ENCODE measurements at regions not wholly inside any gene's neighbourhood (a gene's known extent, or its start where the extent isn't known, plus 50 kb on each side); places are given as distances from the start of the nearest gene placed in this dataset.
"Not testable (repeated sequence)": the region's sequence is repeated elsewhere in the genome, so short reads cannot be mapped to it uniquely, and the experiment has no call there.

DNA sequence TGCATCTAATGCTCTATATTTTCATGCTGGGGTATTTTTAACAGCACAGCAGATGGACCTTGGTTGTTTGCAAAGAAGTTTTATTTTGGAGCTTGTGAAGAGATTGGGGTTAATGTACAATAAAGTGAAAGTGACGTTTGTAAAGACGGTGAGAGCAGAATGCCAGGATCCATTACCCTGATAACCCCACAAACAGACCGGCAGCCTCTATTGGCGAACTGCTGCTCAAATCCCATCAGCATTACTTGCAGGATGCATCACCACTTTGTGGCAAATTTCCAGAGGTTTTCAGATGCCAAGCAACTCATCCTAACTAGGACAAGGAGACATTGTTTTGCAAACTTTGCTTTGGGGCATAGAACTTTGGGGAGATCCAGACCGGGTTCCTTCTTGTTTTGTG is 383.3 kb upstream of the ZNF462 start:
- no peak for TF ChIP-seq CTCF (IDR thresholded peaks at IDR 0.05; ENCODE audit: low read depth, low read length)
- DNase-seq (ENCODE audit: extremely low read depth, low read depth) = no peak

- DNase-seq (ENCODE audit: extremely low read depth, low read depth) = no peak
- no peak for TF ChIP-seq CTCF (IDR thresholded peaks at IDR 0.05; ENCODE audit: low read depth, low read length)
These were observed 381.9 kb upstream of the ZNF462 start for GRCh38 chr9:106481013-106481609.

- no peak for DNase-seq (ENCODE audit: extremely low read depth, low read depth)
These were observed 380.2 kb upstream of the ZNF462 start for GRCh38 chr9:106482733-106483132.

DNA sequence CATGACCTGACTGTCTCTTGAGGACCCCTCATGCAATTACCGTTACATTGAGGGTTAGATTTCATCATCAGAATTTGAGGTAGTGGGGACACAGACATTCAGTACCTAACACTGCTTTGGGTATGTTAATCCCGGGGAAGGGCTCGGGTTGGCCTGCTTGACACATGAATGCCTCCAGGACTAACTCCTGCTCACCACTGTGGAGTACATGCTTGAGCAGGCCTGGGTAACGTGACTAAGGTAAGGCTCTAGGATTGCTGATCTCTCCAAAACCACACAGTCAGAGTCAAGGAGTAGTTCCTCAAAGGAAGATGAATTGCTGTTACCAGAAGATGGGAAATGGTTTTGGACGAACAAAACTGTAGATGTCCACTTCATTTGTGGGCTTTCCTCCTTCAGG is 376.3 kb upstream of the ZNF462 start:
- TF ChIP-seq CTCF (IDR thresholded peaks at IDR 0.05; ENCODE audit: low read depth, low read length) = no peak
- DNase-seq (ENCODE audit: extremely low read depth, low read depth) = no peak

More at GRCh38 chr9:106482733-106483132, 380.2 kb upstream of the ZNF462 start:
- no peak for TF ChIP-seq CTCF (IDR thresholded peaks at IDR 0.05; ENCODE audit: low read depth, low read length)

- DNase-seq (ENCODE audit: extremely low read depth, low read depth) = no peak
- no peak for TF ChIP-seq CTCF (IDR thresholded peaks at IDR 0.05; ENCODE audit: low read depth, low read length)
These were observed 375.7 kb upstream of the ZNF462 start for GRCh38 chr9:106487266-106487665.

GRCh38 chr9:106492126-106492525 is 370.8 kb upstream of the ZNF462 start:
- not testable (repeated sequence) for DNase-seq (ENCODE audit: extremely low read depth, low read depth)

DNA sequence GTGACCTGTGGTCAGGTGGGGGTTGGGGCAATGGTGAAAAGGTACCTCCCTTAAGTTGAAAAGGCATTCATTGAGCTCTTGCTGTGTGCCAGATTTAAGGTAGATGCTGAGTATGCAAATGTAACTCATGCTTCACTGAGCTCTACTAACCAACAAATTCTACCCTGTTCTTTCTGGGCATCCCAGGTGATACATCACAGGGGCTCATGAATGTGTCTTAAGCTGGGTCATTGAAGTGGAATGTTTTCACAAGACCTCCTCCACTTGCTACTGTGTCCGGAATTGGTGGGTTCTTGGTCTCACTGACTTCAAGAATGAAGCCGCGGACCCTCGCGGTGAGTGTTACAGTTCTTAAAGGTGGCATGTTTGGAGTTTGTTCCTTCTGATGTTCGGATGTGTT is 362.8 kb upstream of the ZNF462 start:
- DNase-seq (ENCODE audit: extremely low read depth, low read depth) = no peak
- TF ChIP-seq CTCF (IDR thresholded peaks at IDR 0.05; ENCODE audit: low read depth, low read length) = no peak

GRCh38 chr9:106501210-106501609 is 361.8 kb upstream of the ZNF462 start:
- not testable (repeated sequence) for DNase-seq (ENCODE audit: extremely low read depth, low read depth)
